Fibroblast of lung (primary cell): ENCODE measurements at regions not wholly inside any gene's neighbourhood (a gene's known extent, or its start where the extent isn't known, plus 50 kb on each side); places are given as distances from the start of the nearest gene placed in this dataset.

Experiments
- DNase-seq, 2 donors: peaks; one replicate each; pipeline versions ENCODE4 v3.0.0 to v3.0.0-alpha.2; 2010; ENCODE audit warnings: low read depth in 2 of 2
- H2AFZ ChIP-seq: 2 replicates; pipeline ENCODE4 v1.5.1; 2012; ENCODE audit warnings: low read length, control low read depth, inconsistent platforms
- H3K27ac ChIP-seq: 2 replicates; pipeline ENCODE4 v1.5.1; 2011; ENCODE audit warnings: low read length, control low read depth; ENCODE audit not compliant: insufficient read depth
- H3K27me3 ChIP-seq: 2 replicates; pipeline ENCODE4 v1.5.1; 2011; ENCODE audit warnings: mild to moderate bottlenecking, low read length; ENCODE audit not compliant: control insufficient read depth, insufficient read depth
- H3K36me3 ChIP-seq: 2 replicates; pipeline ENCODE4 v1.5.1; 2011; ENCODE audit warnings: low read length; ENCODE audit not compliant: control insufficient read depth, insufficient read depth
- H3K4me1 ChIP-seq: 2 replicates; pipeline ENCODE4 v1.5.1; 2011; ENCODE audit warnings: low read length; ENCODE audit not compliant: control insufficient read depth, insufficient read depth; ENCODE audit errors: extremely low read depth
- H3K4me2 ChIP-seq: 2 replicates; pipeline ENCODE4 v1.5.1; 2011; ENCODE audit warnings: low read length, control low read depth; ENCODE audit not compliant: insufficient read depth; ENCODE audit errors: extremely low read depth
- H3K4me3 ChIP-seq, 4 experiments: fragments of 200-600 bp in 1 of 4; sonication (generic) in 1 of 4; replicated peaks in 1 of 4; 2 replicates each; pipeline ENCODE4 v1.5.1; 2011 to 2016; ENCODE audit warnings: low read length in 4 of 4, low read depth in 3 of 4, mild to moderate bottlenecking in 3 of 4, control low read depth in 2 of 4, inconsistent platforms in 1 of 4, mixed read lengths in 1 of 4; ENCODE audit not compliant: insufficient read depth in 1 of 4; ENCODE audit errors: control extremely low read depth in 1 of 4
- H3K79me2 ChIP-seq: 2 replicates; pipeline ENCODE4 v1.5.1; 2012; ENCODE audit warnings: mild to moderate bottlenecking, low read length, inconsistent platforms; ENCODE audit not compliant: control insufficient read depth, insufficient read depth
- H3K9ac ChIP-seq: 2 replicates; pipeline ENCODE4 v1.5.1; 2011; ENCODE audit warnings: mild to moderate bottlenecking, low read length, control low read depth; ENCODE audit not compliant: insufficient read depth
- H3K9me3 ChIP-seq: 2 replicates; pipeline ENCODE4 v1.5.1; 2012; ENCODE audit warnings: low read depth, low read length; ENCODE audit not compliant: control insufficient read depth, insufficient read depth
- H4K20me1 ChIP-seq: 2 replicates; pipeline ENCODE4 v1.5.1; 2011; ENCODE audit warnings: low read length; ENCODE audit not compliant: control insufficient read depth, insufficient read depth; ENCODE audit errors: extremely low read depth
- EZH2 ChIP-seq: IDR thresholded peaks from 2 replicates; pipeline ENCODE4 v1.5.1; 2012; ENCODE audit warnings: low read length, control low read depth, mild to moderate bottlenecking; ENCODE audit errors: missing control alignments
- TF ChIP-seq, protein P1 (sequence below), 2 donors: IDR thresholded peaks in 1 of 2; conservative IDR thresholded peaks in 1 of 2; 1 replicate in 1 of 2; 2 replicates in 1 of 2; pipeline ENCODE4 v1.5.1; 2011 to 2012; ENCODE audit warnings: low read length in 2 of 2, control low read depth in 1 of 2, inconsistent platforms in 1 of 2, low read depth in 1 of 2, mild to moderate bottlenecking in 1 of 2

DNA sequence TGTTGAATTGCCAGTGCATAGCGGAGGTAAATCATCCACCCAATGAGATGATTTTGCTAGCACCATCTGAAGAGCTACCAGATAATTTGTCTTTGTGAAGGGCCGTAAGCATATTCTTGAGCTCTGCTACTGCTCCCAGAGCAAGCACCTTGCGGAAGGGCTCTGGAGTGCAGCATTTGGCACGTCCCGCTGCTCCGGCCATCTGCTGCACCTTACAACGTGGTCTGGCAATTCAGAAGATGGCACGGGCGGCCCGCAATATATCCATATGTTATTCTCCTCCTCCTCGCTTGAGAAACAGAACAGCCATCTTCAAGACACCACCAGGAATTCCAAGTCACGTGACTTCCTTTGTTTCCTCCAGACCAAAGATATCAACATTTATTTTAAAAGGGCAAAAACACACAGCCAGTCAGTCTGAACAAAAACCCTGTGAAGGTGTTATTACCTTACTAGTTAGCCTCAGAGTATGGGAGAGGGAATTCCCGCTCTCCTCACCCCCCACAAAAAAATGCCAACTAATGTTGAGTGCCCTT lies 1095.7 kb upstream of the TENM3 start:
- H3K36me3 ChIP-seq, result no peaks in the 10 kb centered on the region
- H4K20me1 ChIP-seq, result no peaks in the 10 kb centered on the region
- no peak for DNase-seq
- no peak overlapping the region for H3K4me3 ChIP-seq
- no peaks in the 10 kb centered on the region for H3K79me2 ChIP-seq
- no peak overlapping the region for H3K4me2 ChIP-seq
- H3K27ac ChIP-seq, result no peak overlapping the region
- H2AFZ ChIP-seq, result no peak overlapping the region
- TF ChIP-seq, protein P1, sequence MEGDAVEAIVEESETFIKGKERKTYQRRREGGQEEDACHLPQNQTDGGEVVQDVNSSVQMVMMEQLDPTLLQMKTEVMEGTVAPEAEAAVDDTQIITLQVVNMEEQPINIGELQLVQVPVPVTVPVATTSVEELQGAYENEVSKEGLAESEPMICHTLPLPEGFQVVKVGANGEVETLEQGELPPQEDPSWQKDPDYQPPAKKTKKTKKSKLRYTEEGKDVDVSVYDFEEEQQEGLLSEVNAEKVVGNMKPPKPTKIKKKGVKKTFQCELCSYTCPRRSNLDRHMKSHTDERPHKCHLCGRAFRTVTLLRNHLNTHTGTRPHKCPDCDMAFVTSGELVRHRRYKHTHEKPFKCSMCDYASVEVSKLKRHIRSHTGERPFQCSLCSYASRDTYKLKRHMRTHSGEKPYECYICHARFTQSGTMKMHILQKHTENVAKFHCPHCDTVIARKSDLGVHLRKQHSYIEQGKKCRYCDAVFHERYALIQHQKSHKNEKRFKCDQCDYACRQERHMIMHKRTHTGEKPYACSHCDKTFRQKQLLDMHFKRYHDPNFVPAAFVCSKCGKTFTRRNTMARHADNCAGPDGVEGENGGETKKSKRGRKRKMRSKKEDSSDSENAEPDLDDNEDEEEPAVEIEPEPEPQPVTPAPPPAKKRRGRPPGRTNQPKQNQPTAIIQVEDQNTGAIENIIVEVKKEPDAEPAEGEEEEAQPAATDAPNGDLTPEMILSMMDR (conservative IDR thresholded peaks at IDR 0.05 in 1 of 2, IDR thresholded peaks at IDR 0.05 in 1 of 2; ENCODE audit: low read depth in 1 of 2, low read length in 2 of 2), result no peak
- no peak for TF ChIP-seq EZH2
- no peaks in the 10 kb centered on the region for H3K27me3 ChIP-seq
- no peaks in the 10 kb centered on the region for H3K9me3 ChIP-seq
- H3K9ac ChIP-seq, result no peak overlapping the region
- no peaks in the 10 kb centered on the region for H3K4me1 ChIP-seq

DNA sequence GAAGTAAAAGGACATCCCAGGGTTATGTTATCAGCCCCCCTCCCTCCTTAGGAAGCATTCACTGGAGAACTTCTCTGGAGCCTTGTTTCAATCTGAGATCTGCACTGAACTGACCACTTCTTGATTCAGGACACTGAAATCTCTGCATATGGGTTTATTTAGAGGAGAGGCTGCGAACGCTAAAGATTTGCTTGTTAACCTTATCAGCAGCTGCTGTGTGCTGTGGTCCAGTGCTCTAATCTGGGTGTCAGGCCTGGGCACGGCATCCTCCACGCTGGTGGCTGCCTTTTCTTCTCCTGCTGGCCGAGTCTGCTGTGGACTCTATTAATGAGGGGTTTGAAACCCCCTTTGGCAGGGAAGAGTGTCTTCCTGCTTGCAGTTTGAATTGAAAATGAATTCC lies 1094.7 kb upstream of the TENM3 start:
- DNase-seq, result no peak
- no peak for TF ChIP-seq EZH2
- TF ChIP-seq, protein P1 (conservative IDR thresholded peaks at IDR 0.05 in 1 of 2, IDR thresholded peaks at IDR 0.05 in 1 of 2; ENCODE audit: low read depth in 1 of 2, low read length in 2 of 2), result no peak
- no peak overlapping the region for H3K4me3 ChIP-seq

GRCh38 chr4:181150191-181150590 lies 1093.0 kb upstream of the TENM3 start:
- TF ChIP-seq, protein P1 (conservative IDR thresholded peaks at IDR 0.05 in 1 of 2, IDR thresholded peaks at IDR 0.05 in 1 of 2; ENCODE audit: low read depth in 1 of 2, low read length in 2 of 2), result no peak
- no peak for TF ChIP-seq EZH2
- H3K27ac ChIP-seq, result no peak overlapping the region
- H2AFZ ChIP-seq, result no peak overlapping the region
- DNase-seq, result peak in 1 of 2 donors; percentile 9
- H3K36me3 ChIP-seq, result no peaks in the 10 kb centered on the region
- no peak overlapping the region for H3K9ac ChIP-seq
- no peak overlapping the region for H3K4me3 ChIP-seq
- H4K20me1 ChIP-seq, result no peaks in the 10 kb centered on the region
- no peaks in the 10 kb centered on the region for H3K27me3 ChIP-seq
- no peaks in the 10 kb centered on the region for H3K9me3 ChIP-seq
- no peaks in the 10 kb centered on the region for H3K4me1 ChIP-seq
- H3K4me2 ChIP-seq, result no peak overlapping the region
- H3K79me2 ChIP-seq, result no peaks in the 10 kb centered on the region

More for the DNA sequence above, 1094.7 kb upstream of the TENM3 start:
- no peak overlapping the region for H2AFZ ChIP-seq
- H4K20me1 ChIP-seq, result no peaks in the 10 kb centered on the region
- no peak overlapping the region for H3K9ac ChIP-seq
- no peaks in the 10 kb centered on the region for H3K27me3 ChIP-seq
- no peak overlapping the region for H3K4me2 ChIP-seq
- no peaks in the 10 kb centered on the region for H3K36me3 ChIP-seq
- H3K27ac ChIP-seq, result no peak overlapping the region
- no peaks in the 10 kb centered on the region for H3K4me1 ChIP-seq
- H3K9me3 ChIP-seq, result no peaks in the 10 kb centered on the region
- no peaks in the 10 kb centered on the region for H3K79me2 ChIP-seq
